ENCODE measurements at regions not wholly inside any gene's neighbourhood (a gene's known extent, or its start where the extent isn't known, plus 50 kb on each side); places are given as distances from the start of the nearest gene placed in this dataset.

GRCh38 chr1:169015464-169015863, 91.0 kb upstream of the ATP1B1 start:
- no peak overlapping the region for H3K4me3 ChIP-seq
- DNase-seq (no peak), ATAC-seq (no peak)
- intact Hi-C loops (cut with DNase I, micrococcal nuclease), result no loop called here
- H3K9me3 ChIP-seq, result no peaks in the 10 kb centered on the region
- no peak for TF ChIP-seq CTCF (IDR thresholded peaks at IDR 0.05)
- no peaks in the 10 kb centered on the region for H3K36me3 ChIP-seq (ENCODE audit: low read depth)
- H3K4me1 ChIP-seq (ENCODE audit: low read depth), result peaks cover 8% of the 10 kb centered on the region

- intact Hi-C loops (cut with DNase I, micrococcal nuclease), result no loop called here
- peaks cover 8% of the 10 kb centered on the region for H3K4me1 ChIP-seq (ENCODE audit: low read depth)
- TF ChIP-seq CTCF (IDR thresholded peaks at IDR 0.05), result no peak
- ATAC-seq, result peak; percentile 82
- H3K36me3 ChIP-seq (ENCODE audit: low read depth), result no peaks in the 10 kb centered on the region
- no peaks in the 10 kb centered on the region for H3K9me3 ChIP-seq
- no peak overlapping the region for H3K4me3 ChIP-seq
- peak; percentile 46 to 68 (median 60) for DNase-seq
These were observed 87.7 kb upstream of the ATP1B1 start for GRCh38 chr1:169018751-169019150.

GRCh38 chr1:169019419-169020058, 87.0 kb upstream of the ATP1B1 start:
- TF ChIP-seq CTCF (IDR thresholded peaks at IDR 0.05), result no peak
- Histone ChIP-seq H3K4me1 (ENCODE audit: low read depth) (peaks cover 8% of the 10 kb centered on the region), H3K4me3 (no peak overlapping the region), H3K36me3 (ENCODE audit: low read depth) (no peaks in the 10 kb centered on the region), H3K9me3 (no peaks in the 10 kb centered on the region)
- intact Hi-C loops (cut with DNase I, micrococcal nuclease), result no loop called here
- DNase-seq (peak; percentile 45 to 62 (median 58)), ATAC-seq (peak; percentile 94)

GRCh38 chr1:169020684-169021083, 85.8 kb upstream of the ATP1B1 start:
- TF ChIP-seq CTCF (IDR thresholded peaks at IDR 0.05), result no peak
- intact Hi-C loops (cut with DNase I, micrococcal nuclease), result no loop called here

GRCh38 chr1:169022648-169023047, 83.8 kb upstream of the ATP1B1 start:
- ATAC-seq (no peak), DNase-seq (no peak)
- Histone ChIP-seq H3K9me3 (no peaks in the 10 kb centered on the region), H3K36me3 (ENCODE audit: low read depth) (no peaks in the 10 kb centered on the region), H3K4me1 (ENCODE audit: low read depth) (peaks cover 7% of the 10 kb centered on the region), H3K4me3 (no peak overlapping the region)
- TF ChIP-seq CTCF (IDR thresholded peaks at IDR 0.05), result no peak
- intact Hi-C loops (cut with DNase I, micrococcal nuclease), result no loop called here

More at GRCh38 chr1:169020684-169021083, 85.8 kb upstream of the ATP1B1 start:
- H3K4me3 ChIP-seq, result no peak overlapping the region
- ATAC-seq (no peak), DNase-seq (no peak)
- H3K9me3 ChIP-seq, result no peaks in the 10 kb centered on the region
- no peaks in the 10 kb centered on the region for H3K36me3 ChIP-seq (ENCODE audit: low read depth)
- H3K4me1 ChIP-seq (ENCODE audit: low read depth), result peaks cover 8% of the 10 kb centered on the region

- intact Hi-C loops (cut with DNase I, micrococcal nuclease), result no loop called here
- no peak for TF ChIP-seq CTCF (IDR thresholded peaks at IDR 0.05)
- no peak for ATAC-seq
These were observed 82.2 kb upstream of the ATP1B1 start for GRCh38 chr1:169024255-169024654.

More at GRCh38 chr1:169024255-169024654, 82.2 kb upstream of the ATP1B1 start:
- H3K4me3 ChIP-seq, result no peak overlapping the region
- H3K4me1 ChIP-seq (ENCODE audit: low read depth), result no peaks in the 10 kb centered on the region
- H3K9me3 ChIP-seq, result no peaks in the 10 kb centered on the region
- no peaks in the 10 kb centered on the region for H3K36me3 ChIP-seq (ENCODE audit: low read depth)
- DNase-seq, result no peak

All from mucosa of descending colon (tissue), 3 donors.